Right ventricle myocardium superior (tissue), 1 donor: ENCODE measurements at regions not wholly inside any gene's neighbourhood (a gene's known extent, or its start where the extent isn't known, plus 50 kb on each side); places are given as distances from the start of the nearest gene placed in this dataset.
"Not testable (repeated sequence)": the region's sequence is repeated elsewhere in the genome, so short reads cannot be mapped to it uniquely, and the experiment has no call there.

ENCODE experiments used
- ATAC-seq: fragments of 200-7000 bp; cut with Tn5 transposase; one replicate; pipeline ENCODE4 v1.9.1; 2020; ENCODE audit warnings: mild to moderate bottlenecking; ENCODE audit not compliant: poor library complexity
- DNase-seq: peaks from one replicate; pipeline ENCODE4 v3.0.0-alpha.2; 2020
- intact Hi-C: fragments of 100-400 bp; cut with DNase I; formaldehyde crosslinking; loops from one replicate; pipeline ENCODE4 v1.11.2; 2022
- donor health status: DM: no; HTN: yes; CAD: no; lungs with severe emphysema.

- no peak for DNase-seq
- intact Hi-C loops: no loop called here
- ATAC-seq: no peak
These were observed 116.9 kb upstream of the MAP1LC3B2 start for GRCh38 chr12:116442304-116442703.

GRCh38 chr12:116442946-116443345 lies 116.2 kb upstream of the MAP1LC3B2 start:
- ATAC-seq (no peak), DNase-seq (no peak)
- intact Hi-C loops: no loop called here

- no peak for DNase-seq
- ATAC-seq: no peak
- intact Hi-C loops: no loop called here
These were observed 115.2 kb upstream of the MAP1LC3B2 start for GRCh38 chr12:116443821-116444589.

- intact Hi-C loops: no loop called here
- ATAC-seq (no peak), DNase-seq (no peak)
These were observed 114.6 kb upstream of the MAP1LC3B2 start for GRCh38 chr12:116444590-116444943.

GRCh38 chr12:116448165-116448739 lies 110.9 kb upstream of the MAP1LC3B2 start:
- DNase-seq (no peak), ATAC-seq (no peak)
- intact Hi-C loops: no loop called here

GRCh38 chr12:116450406-116450910 lies 108.7 kb upstream of the MAP1LC3B2 start:
- ATAC-seq (no peak), DNase-seq (no peak)
- intact Hi-C loops: no loop called here

GRCh38 chr12:116452975-116453374 lies 106.2 kb upstream of the MAP1LC3B2 start:
- intact Hi-C loops, DNase-seq, ATAC-seq: not testable (repeated sequence)

GRCh38 chr12:116453631-116454030 lies 105.5 kb upstream of the MAP1LC3B2 start:
- ATAC-seq (no peak), DNase-seq (no peak)
- intact Hi-C loops: no loop called here

- intact Hi-C loops: no loop called here
- DNase-seq (no peak), ATAC-seq (no peak)
These were observed 105.1 kb upstream of the MAP1LC3B2 start for GRCh38 chr12:116454076-116454475.

- intact Hi-C loops: no loop called here
These were observed 104.2 kb upstream of the MAP1LC3B2 start for GRCh38 chr12:116454950-116455447.

GRCh38 chr12:116455540-116456329 lies 103.4 kb upstream of the MAP1LC3B2 start:
- intact Hi-C loops: no loop called here
- DNase-seq (peak; percentile 80), ATAC-seq (peak; percentile 90)

More at GRCh38 chr12:116454950-116455447, 104.2 kb upstream of the MAP1LC3B2 start:
- ATAC-seq (peak; percentile 3), DNase-seq (no peak)

- intact Hi-C loops: no loop called here
- DNase-seq (peak; percentile 60), ATAC-seq (peak; percentile 47)
These were observed 102.7 kb upstream of the MAP1LC3B2 start for GRCh38 chr12:116456330-116457082.

GRCh38 chr12:116458492-116458891 lies 100.7 kb upstream of the MAP1LC3B2 start:
- ATAC-seq: no peak
- intact Hi-C loops: no loop called here
- no peak for DNase-seq

- intact Hi-C loops: no loop called here
- no peak for ATAC-seq
- DNase-seq: no peak
These were observed 99.9 kb upstream of the MAP1LC3B2 start for GRCh38 chr12:116459011-116459875.

- DNase-seq (no peak), ATAC-seq (no peak)
- intact Hi-C loops: loop anchor here (10.0 kb wide), 1 partner anchor 135 kb away; no protein-coding TSS in a partner anchor
These were observed 99.1 kb upstream of the MAP1LC3B2 start for GRCh38 chr12:116459916-116460663.

- DNase-seq: no peak
- intact Hi-C loops: loop anchor here (10.0 kb wide), 1 partner anchor 134 kb away; no protein-coding TSS in a partner anchor
- no peak for ATAC-seq
These were observed 98.1 kb upstream of the MAP1LC3B2 start for GRCh38 chr12:116461060-116461459.

- ATAC-seq: no peak
- no peak for DNase-seq
- intact Hi-C loops: loop anchor here (10.0 kb wide), 1 partner anchor 131 kb away; no protein-coding TSS in a partner anchor
These were observed 95.8 kb upstream of the MAP1LC3B2 start for GRCh38 chr12:116463366-116463765.
